EL (cell line): ENCODE measurements at regions not wholly inside any gene's neighbourhood (a gene's known extent, or its start where the extent isn't known, plus 50 kb on each side); places are given as distances from the start of the nearest gene placed in this dataset.

Source experiments
- DNase-seq: peaks from one replicate; pipeline ENCODE4 v3.0.0-alpha.2; 2016

GRCh38 chr5:103617913-103618312, 55.3 kb upstream of the NUDT12 start:
- DNase-seq = no peak

GRCh38 chr5:103617090-103617489, 54.5 kb upstream of the NUDT12 start:
- DNase-seq = no peak

GRCh38 chr5:103612545-103612944, 50.0 kb upstream of the NUDT12 start:
- no peak for DNase-seq
